CD4-positive, alpha-beta T cell (primary cell): ENCODE measurements at regions not wholly inside any gene's neighbourhood (a gene's known extent, or its start where the extent isn't known, plus 50 kb on each side); places are given as distances from the start of the nearest gene placed in this dataset.

Experiments
- ATAC-seq: fragments of 200-7000 bp; cut with Tn5 transposase; one replicate; pipeline ENCODE4 v1.10.0; 2022; ENCODE audit warnings: mild to moderate bottlenecking; ENCODE audit not compliant: poor library complexity
- CTCF ChIA-PET: fragments of 350-600 bp; sonication (Branson Sonifier 250); formaldehyde crosslinking; loops from one replicate; lab custom pipeline; 2021; ENCODE audit warnings: antibody characterized with exemption, inconsistent platforms; lab: Charles Lee
- POLR2A ChIA-PET: fragments of 350-600 bp; sonication (Branson Sonifier 250); formaldehyde crosslinking; loops from one replicate; lab custom pipeline; 2021; ENCODE audit warnings: antibody characterized with exemption, inconsistent platforms; lab: Charles Lee
- DNase-seq, 14 experiments: peaks; one replicate each; pipeline ENCODE4 v3.0.0-alpha.2; 2013 to 2020; ENCODE audit warnings: mixed read lengths in 2 of 14
- H3K27ac ChIP-seq, 2 donors: one replicate each; pipeline versions ENCODE4 v1.5.1 to v1.7.0; 2013; ENCODE audit warnings: low read length in 2 of 2, low read depth in 1 of 2, mild to moderate bottlenecking in 1 of 2
- H3K27me3 ChIP-seq, 2 experiments: 1 replicate in 1 of 2; 2 replicates in 1 of 2; pipeline versions ENCODE4 v1.6.1 to v1.7.0; 2013; ENCODE audit warnings: low read length in 2 of 2, control low read depth in 1 of 2, mild to moderate bottlenecking in 1 of 2, moderate library complexity in 1 of 2; ENCODE audit not compliant: insufficient read depth in 2 of 2, control insufficient read depth in 1 of 2
- H3K36me3 ChIP-seq: one replicate; pipeline ENCODE4 v1.6.1; 2013; ENCODE audit warnings: low read length, control low read depth; ENCODE audit not compliant: insufficient read depth
- H3K4me1 ChIP-seq: one replicate; pipeline ENCODE4 v1.6.1; 2013; ENCODE audit warnings: low read length, control low read depth; ENCODE audit not compliant: insufficient read depth
- H3K4me3 ChIP-seq: one replicate; pipeline ENCODE4 v1.5.1; 2013; ENCODE audit warnings: mild to moderate bottlenecking, low read length, moderate library complexity
- H3K9me3 ChIP-seq, 2 experiments: 1 replicate in 1 of 2; 2 replicates in 1 of 2; pipeline versions ENCODE4 v1.6.1 to v1.7.0; 2013; ENCODE audit warnings: low read length in 2 of 2, mild to moderate bottlenecking in 2 of 2, control low read depth in 1 of 2, moderate library complexity in 1 of 2; ENCODE audit not compliant: control insufficient read depth in 1 of 2, insufficient read depth in 1 of 2
- H3K27ac Mint-ChIP-seq: one replicate; pipeline ENCODE4 v1.8.0; 2020; ENCODE audit warnings: mixed read lengths
- H3K27me3 Mint-ChIP-seq: one replicate; pipeline ENCODE4 v1.8.0; 2021; ENCODE audit warnings: mixed read lengths
- H3K36me3 Mint-ChIP-seq: one replicate; pipeline ENCODE4 v1.8.0; 2021; ENCODE audit warnings: low read depth, mixed read lengths
- H3K4me1 Mint-ChIP-seq: one replicate; pipeline ENCODE4 v1.8.0; 2021; ENCODE audit warnings: low read depth, mixed read lengths
- H3K4me3 Mint-ChIP-seq: one replicate; pipeline ENCODE4 v1.8.0; 2020; ENCODE audit warnings: mild to moderate bottlenecking, mixed read lengths
- H3K9me3 Mint-ChIP-seq: one replicate; pipeline ENCODE4 v1.8.0; 2020; ENCODE audit warnings: mixed read lengths
- CTCF ChIP-seq: fragments of 200-600 bp; IDR thresholded peaks from one replicate; pipeline ENCODE4 v1.8.0; 2022; ENCODE audit warnings: antibody characterized with exemption, mild to moderate bottlenecking
- intact Hi-C, 2 experiments: fragments of 100-400 bp; cut with DNase I in 1 of 2; cut with micrococcal nuclease in 1 of 2; formaldehyde crosslinking; loops; one replicate each; pipeline versions ENCODE4 v1.15.1 to v1.9.0; 2023 to 2025; cut with DNase I, micrococcal nuclease

DNA sequence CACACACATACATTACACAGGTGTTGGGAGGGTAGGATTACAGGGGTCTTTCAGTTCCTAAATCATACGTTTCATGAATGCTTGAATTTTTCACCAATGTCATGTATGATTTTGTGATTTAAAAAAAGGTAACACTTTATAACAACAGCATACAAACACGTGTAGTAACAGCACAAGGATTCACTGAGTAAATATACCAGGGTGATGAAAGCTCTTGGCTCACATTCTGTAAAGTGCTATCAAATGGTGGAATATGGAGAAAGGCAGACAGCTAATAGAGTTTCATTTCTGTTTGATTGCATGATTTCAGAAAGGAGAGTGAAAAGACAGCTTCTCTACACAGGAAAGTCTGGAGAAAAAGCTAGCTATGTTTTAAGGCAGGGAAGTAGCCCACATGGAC is 231.9 kb downstream of the CD83 start:
- POLR2A ChIA-PET = no interaction called here
- Histone ChIP-seq H3K27me3 (no peaks in the 10 kb centered on the region), H3K4me1 (no peaks in the 10 kb centered on the region), H3K36me3 (no peaks in the 10 kb centered on the region), H3K27ac (no peak overlapping the region), H3K4me3 (no peak overlapping the region), H3K9me3 (no peaks in the 10 kb centered on the region)
- ATAC-seq = no peak
- Mint-ChIP-seq H3K4me1 (peaks cover 11% of the 10 kb centered on the region), H3K4me3 (no peak overlapping the region), H3K27me3 (no peaks in the 10 kb centered on the region), H3K36me3 (no peaks in the 10 kb centered on the region), H3K27ac (no peak overlapping the region), H3K9me3 (peaks cover 2% of the 10 kb centered on the region)
- no peak for DNase-seq
- intact Hi-C loops = no loop called here
- CTCF ChIA-PET = interaction anchor here (0.9 kb wide), 1 partner anchor 36 kb away, joined by 3 read pairs; no protein-coding TSS in a partner anchor
- TF ChIP-seq CTCF = no peak

DNA sequence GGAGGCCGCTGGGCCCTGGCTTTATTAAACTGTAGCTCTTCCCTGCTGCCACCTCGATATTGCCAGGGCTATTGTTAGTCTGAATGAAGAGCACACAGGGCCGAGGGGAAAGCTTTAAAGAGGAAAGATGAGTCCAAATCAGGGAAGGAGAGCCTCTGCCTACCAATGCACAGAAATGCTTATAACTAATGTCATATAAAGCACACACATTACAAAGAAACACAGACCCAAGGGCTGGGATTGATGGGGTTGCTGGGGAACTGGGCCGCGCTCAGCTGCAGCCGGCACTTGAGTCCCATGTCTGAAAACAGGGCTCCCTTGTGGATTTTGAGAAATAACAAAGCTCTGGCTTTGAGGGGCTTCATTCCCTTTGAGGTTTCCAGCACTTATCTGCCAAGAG is 232.6 kb downstream of the CD83 start:
- Histone ChIP-seq H3K4me3 (no peak overlapping the region), H3K27me3 (no peaks in the 10 kb centered on the region), H3K27ac (no peak overlapping the region), H3K9me3 (no peaks in the 10 kb centered on the region), H3K4me1 (no peaks in the 10 kb centered on the region), H3K36me3 (no peaks in the 10 kb centered on the region)
- ChIA-PET POLR2A (no interaction called here), CTCF (interaction anchor here (0.9 kb wide), 1 partner anchor 37 kb away, joined by 3 read pairs; no protein-coding TSS in a partner anchor)
- intact Hi-C loops = no loop called here
- TF ChIP-seq CTCF = no peak
- peaks cover 18% of the 10 kb centered on the region for H3K4me1 Mint-ChIP-seq
- ATAC-seq = no peak
- H3K27ac Mint-ChIP-seq = no peak overlapping the region
- no peak for DNase-seq
- no peaks in the 10 kb centered on the region for H3K36me3 Mint-ChIP-seq
- no peaks in the 10 kb centered on the region for H3K27me3 Mint-ChIP-seq
- peaks cover 2% of the 10 kb centered on the region for H3K9me3 Mint-ChIP-seq
- no peak overlapping the region for H3K4me3 Mint-ChIP-seq

- ATAC-seq (no peak), DNase-seq (no peak)
- Histone ChIP-seq H3K4me1 (no peaks in the 10 kb centered on the region), H3K27ac (no peak overlapping the region), H3K27me3 (no peaks in the 10 kb centered on the region), H3K36me3 (no peaks in the 10 kb centered on the region), H3K9me3 (no peaks in the 10 kb centered on the region), H3K4me3 (no peak overlapping the region)
- H3K27me3 Mint-ChIP-seq = no peaks in the 10 kb centered on the region
- peaks cover 19% of the 10 kb centered on the region for H3K4me1 Mint-ChIP-seq
- intact Hi-C loops = no loop called here
- H3K4me3 Mint-ChIP-seq = no peak overlapping the region
- POLR2A ChIA-PET = no interaction called here
- no peak for TF ChIP-seq CTCF
- no peaks in the 10 kb centered on the region for H3K36me3 Mint-ChIP-seq
- CTCF ChIA-PET = no interaction called here
- peaks cover 2% of the 10 kb centered on the region for H3K9me3 Mint-ChIP-seq
- H3K27ac Mint-ChIP-seq = no peak overlapping the region
These were observed 235.7 kb downstream of the CD83 start for GRCh38 chr6:14353281-14353680.
